Jurkat, Clone E6-1 (cell line): ENCODE measurements at regions not wholly inside any gene's neighbourhood (a gene's known extent, or its start where the extent isn't known, plus 50 kb on each side); places are given as distances from the start of the nearest gene placed in this dataset.

Experiments
- DNase-seq: peaks from one replicate; pipeline ENCODE4 v3.0.0-alpha.2; 2011; ENCODE audit warnings: low read depth, low spot score
- H3K4me3 ChIP-seq: 2 replicates; pipeline ENCODE4 v1.5.1; 2011; ENCODE audit warnings: mild to moderate bottlenecking, low read length, control low read depth, moderate library complexity

GRCh38 chr1:36591278-36591677 is 108.6 kb upstream of the CSF3R start:
- DNase-seq, result no peak
- H3K4me3 ChIP-seq, result no peak overlapping the region

- no peak overlapping the region for H3K4me3 ChIP-seq
- DNase-seq, result no peak
These were observed 108.1 kb upstream of the CSF3R start for GRCh38 chr1:36590771-36591170.

GRCh38 chr1:36590264-36590663 is 107.6 kb upstream of the CSF3R start:
- no peak for DNase-seq

GRCh38 chr1:36588972-36589371 is 106.3 kb upstream of the CSF3R start:
- no peak overlapping the region for H3K4me3 ChIP-seq
- no peak for DNase-seq

More at GRCh38 chr1:36590264-36590663, 107.6 kb upstream of the CSF3R start:
- no peak overlapping the region for H3K4me3 ChIP-seq

GRCh38 chr1:36585569-36586548 is 103.1 kb upstream of the CSF3R start:
- no peak overlapping the region for H3K4me3 ChIP-seq
- no peak for DNase-seq

GRCh38 chr1:36584874-36585453 is 102.3 kb upstream of the CSF3R start:
- no peak overlapping the region for H3K4me3 ChIP-seq
- DNase-seq, result no peak

- DNase-seq, result no peak
- H3K4me3 ChIP-seq, result no peak overlapping the region
These were observed 101.5 kb upstream of the CSF3R start for GRCh38 chr1:36583980-36584782.

- DNase-seq, result no peak
- no peak overlapping the region for H3K4me3 ChIP-seq
These were observed 100.4 kb upstream of the CSF3R start for GRCh38 chr1:36583080-36583479.

GRCh38 chr1:36582066-36582755 is 99.5 kb upstream of the CSF3R start:
- DNase-seq, result no peak
- H3K4me3 ChIP-seq, result no peak overlapping the region

- no peak for DNase-seq
- H3K4me3 ChIP-seq, result no peak overlapping the region
These were observed 97.8 kb upstream of the CSF3R start for GRCh38 chr1:36580524-36580923.

- DNase-seq, result no peak
- H3K4me3 ChIP-seq, result no peak overlapping the region
These were observed 96.3 kb upstream of the CSF3R start for GRCh38 chr1:36579039-36579438.

- H3K4me3 ChIP-seq, result no peak overlapping the region
- DNase-seq, result no peak
These were observed 93.9 kb upstream of the CSF3R start for GRCh38 chr1:36576551-36577110.

GRCh38 chr1:36576118-36576517 is 93.4 kb upstream of the CSF3R start:
- peak; percentile 18 for DNase-seq
- H3K4me3 ChIP-seq, result no peak overlapping the region

- H3K4me3 ChIP-seq, result no peak overlapping the region
- no peak for DNase-seq
These were observed 90.7 kb upstream of the CSF3R start for GRCh38 chr1:36573445-36573844.

GRCh38 chr1:36572906-36573305 is 90.2 kb upstream of the CSF3R start:
- DNase-seq, result no peak
- no peak overlapping the region for H3K4me3 ChIP-seq

GRCh38 chr1:36572142-36572715 is 89.5 kb upstream of the CSF3R start:
- no peak for DNase-seq
- no peak overlapping the region for H3K4me3 ChIP-seq

- no peak for DNase-seq
- no peak overlapping the region for H3K4me3 ChIP-seq
These were observed 88.4 kb upstream of the CSF3R start for GRCh38 chr1:36571106-36571505.

- DNase-seq, result no peak
- H3K4me3 ChIP-seq, result no peak overlapping the region
These were observed 87.9 kb upstream of the CSF3R start for GRCh38 chr1:36570478-36571060.
